NCI-H526 (cell line): ENCODE measurements at regions not wholly inside any gene's neighbourhood (a gene's known extent, or its start where the extent isn't known, plus 50 kb on each side); places are given as distances from the start of the nearest gene placed in this dataset.
"Not testable (repeated sequence)": the region's sequence is repeated elsewhere in the genome, so short reads cannot be mapped to it uniquely, and the experiment has no call there.

Source experiments
- DNase-seq, 2 experiments: peaks; one replicate each; lab custom pipeline; 2025; lab: John Stamatoyannopoulos, UW

GRCh38 chr10:109809954-109810353 lies 113.4 kb downstream of the XPNPEP1 start:
- DNase-seq, result not testable (repeated sequence)

DNA sequence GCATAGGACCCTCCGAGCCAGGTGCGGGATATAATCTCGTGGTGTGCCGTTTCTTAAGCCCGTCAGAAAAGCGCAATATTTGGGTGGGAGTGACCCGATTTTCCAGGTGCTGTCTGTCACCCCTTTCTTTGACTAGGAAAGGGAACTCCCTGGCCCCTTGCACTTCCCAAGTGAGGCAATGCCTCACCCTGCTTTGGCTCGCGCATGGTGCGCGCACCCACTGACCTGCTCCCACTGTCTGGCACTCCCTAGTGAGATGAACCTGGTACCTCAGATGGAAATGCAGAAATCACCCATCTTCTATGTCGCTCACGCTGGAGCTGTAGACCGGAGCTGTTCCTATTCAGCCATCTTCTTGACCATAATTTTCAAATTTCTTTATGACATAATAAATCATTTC lies 122.1 kb downstream of the XPNPEP1 start:
- not testable (repeated sequence) for DNase-seq

DNA sequence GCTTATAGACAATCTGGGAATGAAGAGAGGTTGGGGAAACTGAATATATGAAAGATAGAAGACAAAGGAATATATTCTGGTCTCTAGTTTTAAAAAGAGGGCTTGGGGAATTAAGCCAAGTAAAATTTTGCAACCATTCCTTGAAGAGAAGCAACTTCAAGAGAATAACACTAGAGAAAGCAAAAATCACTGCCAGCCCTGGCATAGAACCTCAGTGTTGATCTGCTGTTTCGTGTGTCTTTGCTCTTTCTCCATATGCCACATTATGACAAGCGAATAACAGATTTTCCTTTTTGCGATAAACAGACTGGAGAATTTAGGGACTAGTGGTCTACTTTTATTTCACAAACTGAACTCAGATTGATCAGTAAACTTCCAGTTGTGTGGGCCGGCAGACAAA lies 132.7 kb downstream of the XPNPEP1 start:
- DNase-seq, result no peak

- no peak for DNase-seq
Measured at GRCh38 chr10:109784236-109784635, 139.1 kb downstream of the XPNPEP1 start.

GRCh38 chr10:109783286-109783685 lies 140.0 kb downstream of the XPNPEP1 start:
- DNase-seq, result no peak

DNA sequence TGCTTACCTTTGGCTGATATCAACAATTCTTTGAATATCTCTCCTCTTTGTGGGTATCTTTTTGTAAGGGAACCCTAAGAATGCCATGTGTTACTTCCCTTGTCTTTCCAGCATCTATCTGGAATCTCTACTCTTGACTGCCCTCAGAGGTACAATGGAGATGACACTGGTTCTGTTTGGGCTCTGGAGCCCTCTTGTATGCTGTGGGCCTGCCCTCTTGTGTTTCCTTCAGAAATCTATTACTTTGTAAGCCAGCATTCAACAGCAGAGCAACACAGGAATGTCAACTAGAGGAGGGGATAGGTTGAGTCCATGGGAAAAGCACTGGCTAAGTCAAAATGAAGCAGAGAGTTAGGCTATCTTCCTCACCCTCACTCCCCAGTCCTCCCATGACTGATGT lies 142.3 kb downstream of the XPNPEP1 start:
- no peak for DNase-seq

DNA sequence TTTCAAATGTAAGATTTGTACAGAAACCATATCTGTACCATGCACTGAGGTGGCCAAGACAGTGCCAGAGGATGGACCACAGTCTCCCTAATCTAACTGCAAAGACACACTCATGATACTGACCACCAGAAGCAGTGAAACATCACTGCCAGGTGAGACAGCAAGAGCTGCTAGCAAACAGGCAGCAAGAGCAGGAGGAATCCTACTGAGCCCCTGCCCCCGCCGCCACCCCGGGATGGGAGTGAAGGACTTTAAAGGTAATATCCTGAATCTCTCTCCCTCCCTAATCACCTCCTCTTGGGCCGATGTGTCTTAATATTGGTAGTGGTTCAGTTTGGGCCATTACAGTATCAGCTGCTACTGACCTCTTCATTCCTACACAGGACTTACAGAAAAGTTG lies 144.3 kb downstream of the XPNPEP1 start:
- no peak for DNase-seq

- DNase-seq, result no peak
Measured at GRCh38 chr10:109774121-109774440, 149.2 kb downstream of the XPNPEP1 start.

GRCh38 chr10:109773288-109774120 lies 149.8 kb downstream of the XPNPEP1 start:
- peak in 1 of 2 experiments; percentile 0 for DNase-seq

DNA sequence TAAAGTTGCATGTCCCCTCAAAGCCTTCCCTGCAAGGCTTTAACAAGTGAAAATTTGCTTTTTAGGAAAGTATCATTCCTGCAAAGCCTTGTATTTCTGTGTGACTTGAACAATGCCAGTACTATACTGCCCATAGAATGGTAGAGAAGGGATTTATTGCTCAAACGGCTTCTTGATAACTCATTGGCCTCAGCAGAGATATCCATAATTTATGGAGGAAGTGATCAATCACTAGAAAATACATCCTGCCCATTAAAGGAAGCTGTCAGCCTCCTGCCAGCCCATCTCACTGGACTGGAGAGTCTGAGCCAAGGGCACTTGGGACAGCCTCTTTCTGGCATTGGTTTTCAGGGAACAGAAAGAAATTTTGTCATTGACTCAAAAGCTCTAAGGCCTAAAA lies 152.6 kb downstream of the XPNPEP1 start:
- DNase-seq, result no peak

- DNase-seq, result no peak
Measured at GRCh38 chr10:109769966-109770365, 153.3 kb downstream of the XPNPEP1 start.

GRCh38 chr10:109765838-109766237 lies 157.5 kb downstream of the XPNPEP1 start:
- DNase-seq, result no peak

GRCh38 chr10:109762555-109762954 lies 160.8 kb downstream of the XPNPEP1 start:
- no peak for DNase-seq

GRCh38 chr10:109757670-109758069 lies 165.6 kb downstream of the XPNPEP1 start:
- peak in 1 of 2 experiments; percentile 1 for DNase-seq

GRCh38 chr10:109746861-109747260 lies 176.4 kb downstream of the XPNPEP1 start:
- no peak for DNase-seq

- no peak for DNase-seq
Measured at GRCh38 chr10:109744020-109744419, 179.3 kb downstream of the XPNPEP1 start.

DNA sequence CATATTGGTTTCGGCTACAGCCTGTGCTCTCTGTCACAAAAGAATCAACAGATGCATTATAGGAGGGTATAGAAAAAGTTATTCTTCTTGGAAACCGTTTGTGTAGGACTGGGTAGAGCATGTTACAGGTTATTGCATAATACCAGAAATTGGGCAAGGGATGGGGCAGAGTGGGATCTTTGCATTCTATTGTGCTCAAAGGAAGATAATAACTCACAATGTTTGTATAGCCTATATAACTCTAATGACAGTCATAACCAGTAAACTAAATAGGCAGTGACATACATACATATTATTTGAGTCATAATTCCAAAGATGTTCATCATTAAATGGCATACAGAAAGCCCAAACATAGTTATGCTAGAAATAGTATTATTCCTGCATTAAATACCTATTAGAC lies 179.7 kb downstream of the XPNPEP1 start:
- no peak for DNase-seq

GRCh38 chr10:109743146-109743545 lies 180.2 kb downstream of the XPNPEP1 start:
- DNase-seq, result no peak

DNA sequence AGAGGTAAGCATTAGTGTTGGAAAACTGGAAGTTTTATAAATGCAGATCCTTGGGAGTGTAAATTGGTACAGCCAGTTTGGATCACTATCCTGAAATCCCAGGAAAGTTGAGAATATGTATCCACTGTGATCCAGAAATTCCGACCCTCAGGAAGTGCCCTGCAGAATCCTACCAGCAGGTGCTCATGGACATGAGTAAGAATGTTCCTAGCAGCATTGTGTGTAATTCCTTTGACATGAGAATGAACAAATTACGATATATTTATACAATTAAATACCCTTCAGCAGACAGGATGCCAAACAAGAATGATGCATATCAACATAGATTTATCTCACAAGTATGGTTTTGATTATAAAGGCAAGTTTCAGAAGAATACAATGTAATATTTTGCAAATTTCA lies 181.6 kb downstream of the XPNPEP1 start:
- no peak for DNase-seq

- no peak for DNase-seq
Measured at GRCh38 chr10:109740436-109740835, 182.9 kb downstream of the XPNPEP1 start.

DNA sequence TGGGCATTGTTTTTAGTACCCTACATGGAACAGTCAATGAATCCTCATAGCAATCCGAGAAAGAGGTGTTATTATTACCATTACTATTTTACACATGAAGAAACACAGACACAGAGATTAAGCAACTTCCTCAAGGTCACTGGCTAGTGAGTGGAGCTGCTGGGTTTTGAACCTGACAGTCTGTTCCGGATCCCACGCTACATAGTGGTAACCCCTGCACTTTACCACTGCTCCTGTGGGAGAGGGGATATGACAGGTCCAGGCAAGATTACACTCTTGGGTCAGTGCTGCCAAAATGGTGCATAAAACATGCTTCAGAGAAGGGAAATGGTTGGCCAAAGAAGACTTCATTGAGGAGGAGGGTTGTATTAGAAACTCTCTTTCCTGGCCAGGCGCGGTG lies 185.7 kb downstream of the XPNPEP1 start:
- no peak for DNase-seq

DNA sequence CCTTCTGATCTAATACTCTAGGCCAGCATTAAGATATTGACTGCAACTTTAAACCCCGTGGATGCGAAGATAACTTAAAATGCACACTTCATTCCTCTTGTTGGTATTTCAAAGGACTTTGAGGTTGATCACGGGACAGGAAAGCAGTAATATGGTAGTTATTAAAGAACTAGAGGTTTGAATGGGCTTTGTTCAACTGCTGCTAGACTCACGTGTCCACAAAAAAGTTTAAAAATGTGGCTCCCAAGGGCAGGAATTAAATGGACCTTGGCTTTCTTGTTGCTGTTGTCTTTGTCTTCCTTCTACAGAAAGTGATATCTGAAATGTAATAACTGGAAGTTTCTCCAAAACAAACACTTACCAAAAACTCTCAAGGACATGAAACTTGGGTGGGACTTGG lies 186.3 kb downstream of the XPNPEP1 start:
- no peak for DNase-seq

DNA sequence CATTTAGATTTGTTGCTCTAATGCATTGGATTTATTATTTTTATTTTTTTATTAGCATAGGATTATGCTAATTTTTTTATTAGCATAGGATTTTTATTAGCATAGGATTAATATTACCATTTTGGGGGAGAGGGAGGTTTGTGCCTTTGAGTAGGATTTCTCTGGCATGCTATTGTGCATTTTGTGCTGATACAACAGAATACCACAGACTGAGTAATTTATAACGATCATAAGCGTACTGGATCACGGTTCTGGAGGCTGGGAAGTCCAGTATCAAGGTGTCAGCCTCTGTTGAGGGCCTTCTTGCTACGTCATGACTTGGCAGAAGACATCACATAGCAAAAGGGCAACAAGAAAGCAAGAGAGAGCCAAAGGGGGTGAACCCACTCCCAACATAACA lies 187.5 kb downstream of the XPNPEP1 start:
- no peak for DNase-seq

- DNase-seq, result no peak
Measured at GRCh38 chr10:109732254-109732965, 190.9 kb downstream of the XPNPEP1 start.
